Panc1 (cell line): ENCODE measurements at regions not wholly inside any gene's neighbourhood (a gene's known extent, or its start where the extent isn't known, plus 50 kb on each side); places are given as distances from the start of the nearest gene placed in this dataset.

Experiments
- CTCF ChIP-seq: fragments of 450-650 bp; IDR thresholded peaks from 2 replicates; pipeline ENCODE4 v1.5.1; 2017; ENCODE audit warnings: mild to moderate bottlenecking
- POLR2AphosphoS5 ChIP-seq: IDR thresholded peaks from 2 replicates; pipeline ENCODE4 v1.6.1; 2012; ENCODE audit warnings: mild to moderate bottlenecking, low read depth, low read length, moderate library complexity
- REST ChIP-seq, 2 experiments: IDR thresholded peaks; 2 replicates each; pipeline ENCODE4 v1.6.1; 2011 to 2012; ENCODE audit warnings: low read depth in 2 of 2, control low read depth in 1 of 2, low read length in 1 of 2, mild to moderate bottlenecking in 1 of 2, moderate library complexity in 1 of 2; ENCODE audit not compliant: insufficient read depth in 1 of 2
- TCF7L2 ChIP-seq: IDR thresholded peaks from 2 replicates; pipeline ENCODE4 v1.6.1; 2011; ENCODE audit warnings: mild to moderate bottlenecking, low read depth, low read length, inconsistent platforms

- TF ChIP-seq CTCF (no peak), POLR2AphosphoS5 (no peak), REST (IDR thresholded peaks at IDR 0.05; ENCODE audit: insufficient read depth in 1 of 2, low read depth in 2 of 2, low read length in 1 of 2) (no peak), TCF7L2 (no peak)
Measured at GRCh38 chr4:127548990-127549925, 83.5 kb upstream of the INTU start.
